ENCODE measurements at regions not wholly inside any gene's neighbourhood (a gene's known extent, or its start where the extent isn't known, plus 50 kb on each side); places are given as distances from the start of the nearest gene placed in this dataset.

DNA sequence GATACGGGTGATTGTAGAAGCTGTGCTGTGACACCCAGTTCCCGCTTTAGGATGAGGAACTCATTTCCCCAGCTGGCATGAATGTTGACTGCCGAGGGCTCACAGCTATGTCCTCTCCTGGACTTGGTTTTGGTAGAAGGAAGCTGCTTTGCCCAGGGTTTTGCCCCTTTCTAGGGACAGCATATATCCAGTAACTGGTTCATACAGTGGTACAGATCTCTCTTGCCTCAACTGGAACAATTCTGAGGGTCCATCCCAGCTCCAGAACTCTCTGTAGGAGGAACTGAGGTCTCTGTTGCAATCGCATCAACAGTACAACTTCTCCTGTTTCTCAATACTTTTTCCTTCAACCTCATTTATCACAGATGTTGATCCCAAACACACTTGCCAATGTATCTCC is 54.5 kb upstream of the FNDC3B start:
- no peak for TF ChIP-seq GABPA (IDR thresholded peaks at IDR 0.05; ENCODE audit: low read depth)
- TF ChIP-seq, protein P1, sequence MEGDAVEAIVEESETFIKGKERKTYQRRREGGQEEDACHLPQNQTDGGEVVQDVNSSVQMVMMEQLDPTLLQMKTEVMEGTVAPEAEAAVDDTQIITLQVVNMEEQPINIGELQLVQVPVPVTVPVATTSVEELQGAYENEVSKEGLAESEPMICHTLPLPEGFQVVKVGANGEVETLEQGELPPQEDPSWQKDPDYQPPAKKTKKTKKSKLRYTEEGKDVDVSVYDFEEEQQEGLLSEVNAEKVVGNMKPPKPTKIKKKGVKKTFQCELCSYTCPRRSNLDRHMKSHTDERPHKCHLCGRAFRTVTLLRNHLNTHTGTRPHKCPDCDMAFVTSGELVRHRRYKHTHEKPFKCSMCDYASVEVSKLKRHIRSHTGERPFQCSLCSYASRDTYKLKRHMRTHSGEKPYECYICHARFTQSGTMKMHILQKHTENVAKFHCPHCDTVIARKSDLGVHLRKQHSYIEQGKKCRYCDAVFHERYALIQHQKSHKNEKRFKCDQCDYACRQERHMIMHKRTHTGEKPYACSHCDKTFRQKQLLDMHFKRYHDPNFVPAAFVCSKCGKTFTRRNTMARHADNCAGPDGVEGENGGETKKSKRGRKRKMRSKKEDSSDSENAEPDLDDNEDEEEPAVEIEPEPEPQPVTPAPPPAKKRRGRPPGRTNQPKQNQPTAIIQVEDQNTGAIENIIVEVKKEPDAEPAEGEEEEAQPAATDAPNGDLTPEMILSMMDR (IDR thresholded peaks at IDR 0.05; ENCODE audit: insufficient read depth, low read length): no peak
- TF ChIP-seq, protein P2, sequence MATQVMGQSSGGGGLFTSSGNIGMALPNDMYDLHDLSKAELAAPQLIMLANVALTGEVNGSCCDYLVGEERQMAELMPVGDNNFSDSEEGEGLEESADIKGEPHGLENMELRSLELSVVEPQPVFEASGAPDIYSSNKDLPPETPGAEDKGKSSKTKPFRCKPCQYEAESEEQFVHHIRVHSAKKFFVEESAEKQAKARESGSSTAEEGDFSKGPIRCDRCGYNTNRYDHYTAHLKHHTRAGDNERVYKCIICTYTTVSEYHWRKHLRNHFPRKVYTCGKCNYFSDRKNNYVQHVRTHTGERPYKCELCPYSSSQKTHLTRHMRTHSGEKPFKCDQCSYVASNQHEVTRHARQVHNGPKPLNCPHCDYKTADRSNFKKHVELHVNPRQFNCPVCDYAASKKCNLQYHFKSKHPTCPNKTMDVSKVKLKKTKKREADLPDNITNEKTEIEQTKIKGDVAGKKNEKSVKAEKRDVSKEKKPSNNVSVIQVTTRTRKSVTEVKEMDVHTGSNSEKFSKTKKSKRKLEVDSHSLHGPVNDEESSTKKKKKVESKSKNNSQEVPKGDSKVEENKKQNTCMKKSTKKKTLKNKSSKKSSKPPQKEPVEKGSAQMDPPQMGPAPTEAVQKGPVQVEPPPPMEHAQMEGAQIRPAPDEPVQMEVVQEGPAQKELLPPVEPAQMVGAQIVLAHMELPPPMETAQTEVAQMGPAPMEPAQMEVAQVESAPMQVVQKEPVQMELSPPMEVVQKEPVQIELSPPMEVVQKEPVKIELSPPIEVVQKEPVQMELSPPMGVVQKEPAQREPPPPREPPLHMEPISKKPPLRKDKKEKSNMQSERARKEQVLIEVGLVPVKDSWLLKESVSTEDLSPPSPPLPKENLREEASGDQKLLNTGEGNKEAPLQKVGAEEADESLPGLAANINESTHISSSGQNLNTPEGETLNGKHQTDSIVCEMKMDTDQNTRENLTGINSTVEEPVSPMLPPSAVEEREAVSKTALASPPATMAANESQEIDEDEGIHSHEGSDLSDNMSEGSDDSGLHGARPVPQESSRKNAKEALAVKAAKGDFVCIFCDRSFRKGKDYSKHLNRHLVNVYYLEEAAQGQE (IDR thresholded peaks at IDR 0.05; ENCODE audit: insufficient replicate concordance, low read depth): no peak
- TF ChIP-seq POLR2AphosphoS5 (IDR thresholded peaks at IDR 0.05; ENCODE audit: low read depth): peak; percentile 77
- TF ChIP-seq SPI1 (IDR thresholded peaks at IDR 0.05; ENCODE audit: borderline replicate concordance, low read depth): peak; percentile 88
- Histone ChIP-seq H3K27me3 (ENCODE audit: insufficient read depth, poor library complexity, severe bottlenecking) (no peaks in the 10 kb centered on the region), H3K27ac (replicated peaks) (peak overlapping the region; percentile 91), H3K4me3 (replicated peaks; ENCODE audit: insufficient read depth, low read length) (peak overlapping the region; percentile 20)
- DNase-seq (ENCODE audit: low read depth in 1 of 2, low spot score in 1 of 2): peak; percentile 78 to 93

DNA sequence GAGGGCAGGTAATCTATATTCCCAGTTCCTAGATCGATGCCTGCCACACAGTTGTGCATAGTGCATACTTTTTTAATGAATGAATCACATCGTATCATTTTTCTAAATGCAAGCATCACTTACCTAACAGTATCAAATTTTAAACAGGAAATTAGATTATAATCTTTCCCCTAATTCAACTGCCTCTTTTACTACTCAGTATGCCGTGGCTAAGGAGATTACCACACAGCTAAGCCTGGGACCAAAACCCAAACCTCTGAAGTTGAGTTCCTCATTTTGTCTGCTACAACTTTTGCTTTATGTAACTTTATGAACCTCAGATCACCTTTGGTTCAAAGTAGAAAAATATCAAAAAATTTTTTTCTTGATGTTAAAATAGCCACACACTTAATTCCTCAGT is 53.2 kb upstream of the FNDC3B start:
- Histone ChIP-seq H3K27me3 (ENCODE audit: insufficient read depth, poor library complexity, severe bottlenecking) (no peaks in the 10 kb centered on the region), H3K4me3 (replicated peaks; ENCODE audit: insufficient read depth, low read length) (no peak overlapping the region), H3K27ac (replicated peaks) (peak overlapping the region; percentile 91)
- TF ChIP-seq SPI1 (IDR thresholded peaks at IDR 0.05; ENCODE audit: borderline replicate concordance, low read depth) (peak; percentile 99), GABPA (IDR thresholded peaks at IDR 0.05; ENCODE audit: low read depth) (no peak)
- TF ChIP-seq, protein P2 (IDR thresholded peaks at IDR 0.05; ENCODE audit: insufficient replicate concordance, low read depth): no peak
- DNase-seq (ENCODE audit: low read depth in 1 of 2, low spot score in 1 of 2): peak in 1 of 2 experiments; percentile 91

DNA sequence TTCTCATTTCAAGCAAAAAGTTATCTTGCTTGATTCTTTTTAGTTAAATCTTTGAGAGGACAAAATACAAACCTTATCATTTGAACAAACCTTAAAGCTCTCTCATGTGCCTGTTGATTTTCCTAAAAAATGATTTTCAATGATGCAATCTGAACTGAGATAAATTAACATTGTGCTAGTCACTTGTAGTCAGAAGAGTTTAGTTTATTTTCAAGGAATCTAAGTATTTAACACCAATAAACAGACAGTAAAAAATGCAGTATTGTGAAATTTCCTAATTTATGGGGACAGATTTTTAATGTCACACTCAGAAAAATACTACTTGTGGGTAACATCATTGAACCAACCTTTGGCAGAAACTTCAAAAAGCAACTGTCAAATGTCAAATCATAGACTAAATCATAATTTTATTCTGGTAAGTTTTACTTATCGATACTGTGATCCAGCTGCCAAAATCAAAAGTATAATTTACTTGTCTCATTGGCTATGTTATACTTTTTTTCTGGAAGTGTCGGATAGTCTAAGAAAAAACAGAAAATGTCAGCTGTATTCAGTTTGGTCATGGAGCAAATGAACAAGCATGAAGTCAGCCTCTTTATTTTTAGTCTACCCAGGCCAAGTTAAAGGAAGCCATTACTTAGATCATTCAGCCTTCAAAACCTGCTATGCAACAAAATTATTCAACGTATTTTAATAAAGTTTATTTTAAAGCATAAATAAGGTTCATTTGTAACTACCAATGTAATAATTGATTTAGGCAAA is 52.4 kb upstream of the FNDC3B start:
- no peak for DNase-seq (ENCODE audit: low read depth in 1 of 2, low spot score in 1 of 2)
- H3K27ac ChIP-seq (replicated peaks): peak overlapping the region; percentile 91

More for the DNA sequence above, 52.4 kb upstream of the FNDC3B start:
- Histone ChIP-seq H3K27me3 (ENCODE audit: insufficient read depth, poor library complexity, severe bottlenecking) (no peaks in the 10 kb centered on the region), H3K4me3 (replicated peaks; ENCODE audit: insufficient read depth, low read length) (no peak overlapping the region)
- TF ChIP-seq, protein P2 (IDR thresholded peaks at IDR 0.05; ENCODE audit: insufficient replicate concordance, low read depth): no peak
- TF ChIP-seq GABPA (IDR thresholded peaks at IDR 0.05; ENCODE audit: low read depth) (no peak), POLR2AphosphoS5 (IDR thresholded peaks at IDR 0.05; ENCODE audit: low read depth) (no peak), SPI1 (IDR thresholded peaks at IDR 0.05; ENCODE audit: borderline replicate concordance, low read depth) (no peak)
- TF ChIP-seq, protein P1 (IDR thresholded peaks at IDR 0.05; ENCODE audit: insufficient read depth, low read length): no peak

Measured in HL-60 (cell line).